GM21737 (cell line): ENCODE measurements at regions not wholly inside any gene's neighbourhood (a gene's known extent, or its start where the extent isn't known, plus 50 kb on each side); places are given as distances from the start of the nearest gene placed in this dataset.
"Not testable (repeated sequence)": the region's sequence is repeated elsewhere in the genome, so short reads cannot be mapped to it uniquely, and the experiment has no call there.

Experiments
- ATAC-seq: cut with Tn5 transposase; IDR thresholded peaks from one replicate; pipeline ENCODE4 v1.9.1; 2021; ENCODE audit warnings: mild to moderate bottlenecking, moderate library complexity; ENCODE audit not compliant: unreplicated experiment

- no peak for ATAC-seq
Observed at GRCh38 chr16:56029026-56029425, 153.9 kb upstream of the CES5A start.

GRCh38 chr16:56022818-56023217 is 147.6 kb upstream of the CES5A start:
- no peak for ATAC-seq

- ATAC-seq: no peak
Observed at GRCh38 chr16:56019274-56019673, 144.1 kb upstream of the CES5A start.

- no peak for ATAC-seq
Observed at GRCh38 chr16:56013962-56014552, 138.9 kb upstream of the CES5A start.

GRCh38 chr16:56012482-56012811 is 137.3 kb upstream of the CES5A start:
- no peak for ATAC-seq

- no peak for ATAC-seq
Observed at GRCh38 chr16:56011808-56012481, 136.8 kb upstream of the CES5A start.

- no peak for ATAC-seq
Observed at GRCh38 chr16:56005958-56006357, 130.8 kb upstream of the CES5A start.

- ATAC-seq: no peak
Observed at GRCh38 chr16:55999683-56000082, 124.5 kb upstream of the CES5A start.

- ATAC-seq: no peak
Observed at GRCh38 chr16:55993088-55993487, 117.9 kb upstream of the CES5A start.

- ATAC-seq: no peak
Observed at GRCh38 chr16:55992551-55992950, 117.4 kb upstream of the CES5A start.

GRCh38 chr16:55991843-55992242 is 116.7 kb upstream of the CES5A start:
- no peak for ATAC-seq

GRCh38 chr16:55989569-55989907 is 114.4 kb upstream of the CES5A start:
- no peak for ATAC-seq

- not testable (repeated sequence) for ATAC-seq
Observed at GRCh38 chr16:55988850-55989568, 113.8 kb upstream of the CES5A start.

- no peak for ATAC-seq
Observed at GRCh38 chr16:55988013-55988412, 112.8 kb upstream of the CES5A start.

- ATAC-seq: no peak
Observed at GRCh38 chr16:55982597-55982996, 107.4 kb upstream of the CES5A start.

- ATAC-seq: no peak
Observed at GRCh38 chr16:55981557-55981956, 106.4 kb upstream of the CES5A start.

GRCh38 chr16:55976815-55977214 is 101.6 kb upstream of the CES5A start:
- no peak for ATAC-seq

- no peak for ATAC-seq
Observed at GRCh38 chr16:55971447-55971846, 96.3 kb upstream of the CES5A start.

- no peak for ATAC-seq
Observed at GRCh38 chr16:55968221-55968620, 93.0 kb upstream of the CES5A start.

GRCh38 chr16:55964923-55965475 is 89.8 kb upstream of the CES5A start:
- ATAC-seq: no peak

GRCh38 chr16:55955845-55956244 is 80.7 kb upstream of the CES5A start:
- no peak for ATAC-seq

GRCh38 chr16:55955424-55955823 is 80.3 kb upstream of the CES5A start:
- no peak for ATAC-seq
